Glomerular visceral epithelial cell (primary cell): ENCODE measurements at regions not wholly inside any gene's neighbourhood (a gene's known extent, or its start where the extent isn't known, plus 50 kb on each side); places are given as distances from the start of the nearest gene placed in this dataset.
A peak's percentile ranks its signal among the peaks of the same experiment; 100 is the strongest.
"Not testable (repeated sequence)": the region's sequence is repeated elsewhere in the genome, so short reads cannot be mapped to it uniquely, and the experiment has no call there.

Experiments
- DNase-seq: peaks from one replicate; pipeline ENCODE4 v3.0.0-alpha.2; 2016; ENCODE audit errors: extremely low spot score

- no peak for DNase-seq
Observed at GRCh38 chr5:155508673-155509072, 495.1 kb downstream of the KIF4B start.

- DNase-seq, result no peak
Observed at GRCh38 chr5:155512329-155512728, 498.8 kb downstream of the KIF4B start.

- DNase-seq, result peak; percentile 26
Observed at GRCh38 chr5:155514105-155514563, 500.6 kb downstream of the KIF4B start.

GRCh38 chr5:155522540-155522939, 509.0 kb downstream of the KIF4B start:
- no peak for DNase-seq

GRCh38 chr5:155529362-155529761, 515.8 kb downstream of the KIF4B start:
- no peak for DNase-seq

GRCh38 chr5:155530046-155530445, 516.5 kb downstream of the KIF4B start:
- peak; percentile 35 for DNase-seq

- peak; percentile 17 for DNase-seq
Observed at GRCh38 chr5:155532621-155533311, 519.2 kb downstream of the KIF4B start.

GRCh38 chr5:155540000-155540595, 526.5 kb downstream of the KIF4B start:
- DNase-seq, result no peak

GRCh38 chr5:155546075-155546474, 532.5 kb downstream of the KIF4B start:
- DNase-seq, result no peak

- DNase-seq, result no peak
Observed at GRCh38 chr5:155554500-155554899, 540.9 kb downstream of the KIF4B start.

GRCh38 chr5:155556222-155556621, 542.7 kb downstream of the KIF4B start:
- DNase-seq, result no peak

GRCh38 chr5:155556700-155557099, 543.1 kb downstream of the KIF4B start:
- no peak for DNase-seq

- DNase-seq, result no peak
Observed at GRCh38 chr5:155562158-155562557, 548.6 kb downstream of the KIF4B start.

- DNase-seq, result no peak
Observed at GRCh38 chr5:155564541-155564940, 551.0 kb downstream of the KIF4B start.

GRCh38 chr5:155575861-155576260, 562.3 kb downstream of the KIF4B start:
- no peak for DNase-seq

GRCh38 chr5:155586808-155587207, 573.3 kb downstream of the KIF4B start:
- DNase-seq, result not testable (repeated sequence)

- DNase-seq, result peak; percentile 5
Observed at GRCh38 chr5:155587458-155587857, 573.9 kb downstream of the KIF4B start.

GRCh38 chr5:155591273-155591672, 577.7 kb downstream of the KIF4B start:
- no peak for DNase-seq

- no peak for DNase-seq
Observed at GRCh38 chr5:155594270-155594669, 580.7 kb downstream of the KIF4B start.

- DNase-seq, result no peak
Observed at GRCh38 chr5:155595791-155596190, 582.2 kb downstream of the KIF4B start.

- DNase-seq, result no peak
Observed at GRCh38 chr5:155598552-155598951, 585.0 kb downstream of the KIF4B start.

- no peak for DNase-seq
Observed at GRCh38 chr5:155605920-155606319, 592.4 kb downstream of the KIF4B start.

- DNase-seq, result peak; percentile 44
Observed at GRCh38 chr5:155616779-155617392, 603.3 kb downstream of the KIF4B start.
